ENCODE measurements at regions not wholly inside any gene's neighbourhood (a gene's known extent, or its start where the extent isn't known, plus 50 kb on each side); places are given as distances from the start of the nearest gene placed in this dataset.

GRCh38 chr7:21260939-21261338, 166.9 kb upstream of the SP4 start:
- TF ChIP-seq CTCF (IDR thresholded peaks at IDR 0.05): no peak
- TF ChIP-seq ZNF232 (CRISPR knock-in tag; IDR thresholded peaks at IDR 0.05): no peak
- no peak for TF ChIP-seq ZNF263 (CRISPR knock-in tag; IDR thresholded peaks at IDR 0.05; ENCODE audit: low read depth)
- no peak for TF ChIP-seq SMAD3 (CRISPR knock-in tag; IDR thresholded peaks at IDR 0.05; ENCODE audit: borderline replicate concordance)
- TF ChIP-seq TCF7 (CRISPR knock-in tag; IDR thresholded peaks at IDR 0.05; ENCODE audit: low read depth): no peak
- TF ChIP-seq NR2C2 (CRISPR knock-in tag; IDR thresholded peaks at IDR 0.05): no peak
- no peak for TF ChIP-seq IRF1 (CRISPR knock-in tag; IDR thresholded peaks at IDR 0.05)
- TF ChIP-seq ZNF138 (CRISPR knock-in tag; conservative IDR thresholded peaks at IDR 0.05): no peak
- TF ChIP-seq JUN (CRISPR knock-in tag; IDR thresholded peaks at IDR 0.05): no peak
- no peak for TF ChIP-seq MXD4 (CRISPR knock-in tag; IDR thresholded peaks at IDR 0.05; ENCODE audit: borderline replicate concordance)
- TF ChIP-seq ZNF121 (CRISPR knock-in tag; IDR thresholded peaks at IDR 0.05): no peak
